NCI-H2196 treated with DMSO at 0.1 percent for 48 hours (cell line): ENCODE measurements at regions not wholly inside any gene's neighbourhood (a gene's known extent, or its start where the extent isn't known, plus 50 kb on each side); places are given as distances from the start of the nearest gene placed in this dataset.

Experiments used
- DNase-seq: peaks from one replicate; lab custom pipeline; 2025; ENCODE audit not compliant: unreplicated experiment; lab: John Stamatoyannopoulos, UW

GRCh38 chr16:72357910-72358309 is 186.0 kb upstream of the PMFBP1 start:
- no peak for DNase-seq

- DNase-seq, result no peak
Observed at GRCh38 chr16:72355561-72355960, 183.6 kb upstream of the PMFBP1 start.

GRCh38 chr16:72349719-72350118 is 177.8 kb upstream of the PMFBP1 start:
- DNase-seq, result no peak

- no peak for DNase-seq
Observed at GRCh38 chr16:72332926-72333325, 161.0 kb upstream of the PMFBP1 start.

GRCh38 chr16:72324578-72324977 is 152.6 kb upstream of the PMFBP1 start:
- DNase-seq, result no peak

- no peak for DNase-seq
Observed at GRCh38 chr16:72317446-72317845, 145.5 kb upstream of the PMFBP1 start.

- no peak for DNase-seq
Observed at GRCh38 chr16:72313903-72314302, 141.9 kb upstream of the PMFBP1 start.

GRCh38 chr16:72312828-72313227 is 140.9 kb upstream of the PMFBP1 start:
- DNase-seq, result no peak

- no peak for DNase-seq
Observed at GRCh38 chr16:72311426-72311825, 139.5 kb upstream of the PMFBP1 start.

GRCh38 chr16:72309001-72309400 is 137.0 kb upstream of the PMFBP1 start:
- DNase-seq, result no peak

- no peak for DNase-seq
Observed at GRCh38 chr16:72308396-72308795, 136.4 kb upstream of the PMFBP1 start.

GRCh38 chr16:72302332-72302731 is 130.4 kb upstream of the PMFBP1 start:
- no peak for DNase-seq

- no peak for DNase-seq
Observed at GRCh38 chr16:72301523-72302236, 129.7 kb upstream of the PMFBP1 start.

- DNase-seq, result no peak
Observed at GRCh38 chr16:72300892-72301291, 128.9 kb upstream of the PMFBP1 start.

- DNase-seq, result no peak
Observed at GRCh38 chr16:72299684-72300243, 127.8 kb upstream of the PMFBP1 start.

- DNase-seq, result no peak
Observed at GRCh38 chr16:72298961-72299360, 127.0 kb upstream of the PMFBP1 start.

- no peak for DNase-seq
Observed at GRCh38 chr16:72295914-72296313, 124.0 kb upstream of the PMFBP1 start.

GRCh38 chr16:72291531-72291981 is 119.6 kb upstream of the PMFBP1 start:
- DNase-seq, result no peak

- no peak for DNase-seq
Observed at GRCh38 chr16:72291121-72291520, 119.2 kb upstream of the PMFBP1 start.

- no peak for DNase-seq
Observed at GRCh38 chr16:72287649-72288048, 115.7 kb upstream of the PMFBP1 start.

GRCh38 chr16:72286936-72287620 is 115.1 kb upstream of the PMFBP1 start:
- DNase-seq, result no peak

GRCh38 chr16:72285728-72286127 is 113.8 kb upstream of the PMFBP1 start:
- no peak for DNase-seq
